ENCODE measurements at regions not wholly inside any gene's neighbourhood (a gene's known extent, or its start where the extent isn't known, plus 50 kb on each side); places are given as distances from the start of the nearest gene placed in this dataset.

DNA sequence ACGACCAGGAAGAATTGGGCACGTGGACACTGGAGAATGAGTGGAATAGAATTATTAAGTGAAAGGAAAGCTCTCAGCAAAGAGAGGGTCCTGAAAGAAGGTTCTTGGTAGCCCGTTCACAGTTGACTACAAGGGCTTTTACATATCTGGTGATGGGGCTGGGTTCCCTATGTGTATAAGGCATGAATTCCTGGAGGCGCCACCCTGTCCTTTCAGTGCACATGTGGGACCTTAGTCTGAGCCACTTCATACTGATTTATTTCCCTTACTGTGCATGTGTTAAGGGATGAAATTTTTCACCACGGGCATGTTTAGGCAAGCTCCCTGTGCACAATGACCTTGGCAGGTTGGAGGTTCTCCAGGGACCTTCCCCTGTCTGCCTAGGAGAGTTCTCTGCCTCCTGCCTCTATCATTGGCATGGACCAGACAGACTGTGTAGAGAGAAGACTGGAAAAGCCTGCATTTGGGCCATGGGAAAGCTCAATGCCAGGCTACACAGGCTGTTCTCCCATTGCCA lies 145.9 kb upstream of the ITGB1 start:
- Histone ChIP-seq H4K91ac (ENCODE audit: insufficient read depth, low read depth, low read length) (no peak overlapping the region; the same call in 1 of the 2 replicates), H3K36me3 (ENCODE audit: control insufficient read depth, insufficient read depth, low read length) (no peaks in the 10 kb centered on the region), H4K5ac (ENCODE audit: low read depth, low read length) (no peak overlapping the region), H4K8ac (ENCODE audit: low read depth in 2 of 2, low read length in 2 of 2) (no peak overlapping the region), H3K18ac (ENCODE audit: low read depth, low read length) (no peak overlapping the region), H3K27ac (ENCODE audit: insufficient read depth, low read length) (no peak overlapping the region), H3K9me3 (ENCODE audit: control insufficient read depth, insufficient read depth, low read length) (peaks cover 4% of the 10 kb centered on the region; the same call in 1 of the 2 replicates), H2BK5ac (ENCODE audit: low read depth, low read length, poor library complexity, severe bottlenecking) (no peak overlapping the region), H3K4me2 (ENCODE audit: low read depth, low read length) (no peak overlapping the region), H3K14ac (replicated peaks; ENCODE audit: low read depth, low read length) (no peak overlapping the region), H3K27me3 (ENCODE audit: control insufficient read depth, insufficient read depth, low read length) (no peaks in the 10 kb centered on the region), H3K9ac (ENCODE audit: low read depth, low read length) (no peak overlapping the region), H3K79me1 (ENCODE audit: low read depth in 1 of 2, low read length in 2 of 2) (no peaks in the 10 kb centered on the region), H3K23ac (ENCODE audit: low read depth, low read length) (no peak overlapping the region), H2BK15ac (ENCODE audit: low read depth, low read length) (no peak overlapping the region), H3K56ac (ENCODE audit: extremely low read depth, insufficient read depth, low read length) (no peak overlapping the region), H2BK120ac (ENCODE audit: low read depth, low read length) (no peak overlapping the region), H2AK9ac (replicated peaks; ENCODE audit: low read depth, low read length, poor library complexity) (no peak overlapping the region), H3K4me1 (ENCODE audit: control insufficient read depth, insufficient read depth, low read length) (peaks cover 4% of the 10 kb centered on the region; the same call in 1 of the 2 replicates), H3K4me3 (ENCODE audit: insufficient read depth, low read depth, low read length) (no peak overlapping the region), H4K20me1 (ENCODE audit: insufficient read depth, low read length) (no peaks in the 10 kb centered on the region), H2AFZ (replicated peaks; ENCODE audit: low read length, poor library complexity) (no peak overlapping the region), H3K4ac (ENCODE audit: low read depth, low read length) (no peak overlapping the region), H3K9me1 (ENCODE audit: insufficient read depth, low read length) (peaks cover 4% of the 10 kb centered on the region; the same call in 1 of the 2 replicates), H2AK5ac (ENCODE audit: low read depth, low read length) (no peak overlapping the region), H2BK20ac (ENCODE audit: low read depth, low read length) (no peak overlapping the region)
- BruUV-seq (replicated peaks) = no TSS peak
- no CpG with 5 or more reads among the region's 5 CpGs for WGBS, 2 experiments (ENCODE audit: extremely low coverage in 2 of 2, insufficient read length in 1 of 2)
- no peak for TF ChIP-seq MAFK (IDR thresholded peaks at IDR 0.05; ENCODE audit: low read depth, low read length)
- TF ChIP-seq CHD1 (IDR thresholded peaks at IDR 0.05; ENCODE audit: low read depth, low read length) = no peak
- TF ChIP-seq MAZ (IDR thresholded peaks at IDR 0.05; ENCODE audit: borderline replicate concordance, low read depth, low read length) = no peak
- TF ChIP-seq SMC3 (IDR thresholded peaks at IDR 0.05; ENCODE audit: low read depth, low read length) = no peak
- no peak for TF ChIP-seq POLR2A (IDR thresholded peaks at IDR 0.05; ENCODE audit: low read depth, low read length)
- TF ChIP-seq, protein P1, sequence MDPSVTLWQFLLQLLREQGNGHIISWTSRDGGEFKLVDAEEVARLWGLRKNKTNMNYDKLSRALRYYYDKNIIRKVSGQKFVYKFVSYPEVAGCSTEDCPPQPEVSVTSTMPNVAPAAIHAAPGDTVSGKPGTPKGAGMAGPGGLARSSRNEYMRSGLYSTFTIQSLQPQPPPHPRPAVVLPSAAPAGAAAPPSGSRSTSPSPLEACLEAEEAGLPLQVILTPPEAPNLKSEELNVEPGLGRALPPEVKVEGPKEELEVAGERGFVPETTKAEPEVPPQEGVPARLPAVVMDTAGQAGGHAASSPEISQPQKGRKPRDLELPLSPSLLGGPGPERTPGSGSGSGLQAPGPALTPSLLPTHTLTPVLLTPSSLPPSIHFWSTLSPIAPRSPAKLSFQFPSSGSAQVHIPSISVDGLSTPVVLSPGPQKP (IDR thresholded peaks at IDR 0.05; ENCODE audit: borderline replicate concordance, low read depth, low read length) = no peak
- TF ChIP-seq NFE2L2 (IDR thresholded peaks at IDR 0.05; ENCODE audit: low read depth, low read length) = no peak
- no peak for TF ChIP-seq BHLHE40 (IDR thresholded peaks at IDR 0.05; ENCODE audit: low read depth, low read length)
- no peak for TF ChIP-seq FOS (IDR thresholded peaks at IDR 0.05; ENCODE audit: low read depth, low read length)
- no peak for TF ChIP-seq CEBPB (IDR thresholded peaks at IDR 0.05; ENCODE audit: low read depth, low read length)
- no peak for TF ChIP-seq MXI1 (IDR thresholded peaks at IDR 0.05; ENCODE audit: borderline replicate concordance, low read depth, low read length)
- TF ChIP-seq RAD21 (IDR thresholded peaks at IDR 0.05; ENCODE audit: low read length) = no peak
- TF ChIP-seq RFX5 (IDR thresholded peaks at IDR 0.05; ENCODE audit: low read depth, low read length) = no peak
- no peak for ATAC-seq (ENCODE audit: low read depth)
- dilution Hi-C loops (cut with HindIII; ENCODE audit: low sequenced_read_pairs, unreplicated experiment) (no loop called here), intact Hi-C loops (cut with micrococcal nuclease) (no loop called here), in situ Hi-C loops (cut with MboI; ENCODE audit: low sequenced_read_pairs) (no loop called here)
- no peak for DNase-seq
- POLR2A ChIA-PET (ENCODE audit: unreplicated experiment) = no interaction called here
- CTCF ChIA-PET = no interaction called here
